HG02973 (cell line): ENCODE measurements at regions not wholly inside any gene's neighbourhood (a gene's known extent, or its start where the extent isn't known, plus 50 kb on each side); places are given as distances from the start of the nearest gene placed in this dataset.

ENCODE experiments used
- ATAC-seq: cut with Tn5 transposase; IDR thresholded peaks from one replicate; pipeline ENCODE4 v1.9.1; 2021; ENCODE audit warnings: moderate library complexity; ENCODE audit not compliant: unreplicated experiment

DNA sequence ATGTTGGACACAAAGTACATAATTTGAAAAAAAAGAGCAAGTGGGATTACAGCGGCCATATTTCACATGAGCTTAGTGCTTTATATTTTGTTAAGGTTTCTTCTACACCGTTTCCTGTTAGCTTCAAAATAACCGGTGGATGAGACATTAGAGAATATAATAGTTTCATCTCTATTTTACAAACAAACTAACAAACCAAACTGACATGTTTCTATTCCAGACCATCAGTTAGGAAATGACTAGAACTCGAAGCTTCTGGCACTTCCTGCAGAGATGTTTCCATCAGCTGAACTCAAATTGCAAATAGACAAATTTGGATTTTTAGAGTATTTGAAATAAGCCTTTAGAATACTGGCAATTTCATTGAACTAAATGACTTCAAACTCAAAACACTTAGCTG, 86.5 kb downstream of the MTRR start:
- ATAC-seq = no peak

GRCh38 chr5:7957329-7957728, 88.4 kb downstream of the MTRR start:
- ATAC-seq = no peak

DNA sequence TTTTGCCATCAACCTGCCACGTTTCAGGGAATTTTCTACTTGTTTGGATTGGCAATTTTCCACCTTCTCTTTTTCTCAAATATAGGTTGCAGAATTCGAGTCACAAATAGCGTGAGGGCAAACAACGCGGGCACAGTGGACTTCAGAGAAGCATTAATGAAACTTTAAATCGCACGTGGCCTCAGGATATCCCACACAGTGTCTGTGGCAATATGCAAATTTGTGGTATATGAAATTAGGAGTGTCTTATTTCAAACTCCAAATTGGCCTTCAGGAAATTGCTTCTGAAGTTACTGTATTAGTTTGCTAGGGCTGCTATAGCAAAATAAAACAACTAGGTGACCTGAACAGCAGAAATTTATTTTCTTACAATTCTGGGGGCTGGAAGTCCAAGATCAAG, 91.2 kb downstream of the MTRR start:
- no peak for ATAC-seq

DNA sequence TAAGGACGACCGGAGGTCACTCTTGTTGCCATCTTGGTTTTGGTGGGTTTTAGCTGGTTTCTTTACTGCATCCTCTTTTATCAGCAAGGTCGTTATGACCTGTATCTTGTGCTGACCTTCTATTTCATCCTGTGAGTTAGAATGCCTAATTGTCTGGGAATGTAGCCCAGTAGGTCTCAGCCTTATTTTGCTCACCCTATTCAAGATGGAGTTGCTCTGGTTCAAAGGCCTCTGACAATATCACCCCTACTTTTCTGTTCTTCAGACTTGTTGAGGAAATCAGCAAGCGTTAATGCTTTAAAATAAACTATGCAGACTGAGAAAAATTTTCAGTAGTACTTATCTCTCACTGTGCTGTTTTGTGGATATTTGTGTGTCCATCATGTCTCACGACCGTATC, 92.6 kb downstream of the MTRR start:
- ATAC-seq = no peak

GRCh38 chr5:7970816-7971215, 101.9 kb downstream of the MTRR start:
- ATAC-seq = peak; percentile 79

- no peak for ATAC-seq
These were observed 107.7 kb downstream of the MTRR start for GRCh38 chr5:7976411-7977190.

DNA sequence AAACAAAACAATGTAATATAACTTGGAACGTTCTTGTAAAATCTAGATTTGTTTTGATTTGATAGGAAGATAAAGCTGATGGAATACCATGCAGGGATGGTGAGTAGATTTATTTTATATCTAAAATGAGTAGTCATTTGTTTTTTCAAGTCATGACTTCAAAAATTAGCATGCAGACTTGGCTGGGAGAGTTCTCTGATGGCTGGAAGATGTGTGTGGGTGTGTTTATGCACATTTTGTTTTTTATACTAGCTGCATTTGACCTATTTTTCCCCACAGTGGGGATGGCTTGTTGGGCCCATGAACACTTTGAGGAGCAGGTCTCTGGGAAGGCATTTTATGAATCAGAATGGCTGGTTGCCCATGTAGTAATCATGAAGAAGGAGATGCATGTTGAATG, 109.2 kb downstream of the MTRR start:
- ATAC-seq = no peak

DNA sequence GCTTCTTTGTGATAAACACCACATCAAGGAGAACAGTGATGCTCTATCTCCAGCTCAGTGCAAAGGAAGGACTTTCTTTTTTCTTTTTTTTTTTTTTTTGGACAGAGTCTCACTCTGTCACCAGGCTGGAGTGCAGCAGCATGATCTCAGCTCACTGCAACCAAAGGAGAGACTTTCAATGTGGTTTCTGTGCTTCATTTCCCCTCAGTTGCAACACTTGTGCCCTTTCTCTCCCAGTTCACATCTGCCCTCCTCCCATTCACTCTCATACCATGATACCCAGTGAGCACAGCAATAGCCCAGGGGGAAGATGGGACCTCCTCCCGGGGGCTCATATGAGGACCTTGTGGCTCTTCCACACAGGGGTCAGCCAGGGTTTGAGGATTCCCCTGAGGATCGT, 110.0 kb downstream of the MTRR start:
- no peak for ATAC-seq

DNA sequence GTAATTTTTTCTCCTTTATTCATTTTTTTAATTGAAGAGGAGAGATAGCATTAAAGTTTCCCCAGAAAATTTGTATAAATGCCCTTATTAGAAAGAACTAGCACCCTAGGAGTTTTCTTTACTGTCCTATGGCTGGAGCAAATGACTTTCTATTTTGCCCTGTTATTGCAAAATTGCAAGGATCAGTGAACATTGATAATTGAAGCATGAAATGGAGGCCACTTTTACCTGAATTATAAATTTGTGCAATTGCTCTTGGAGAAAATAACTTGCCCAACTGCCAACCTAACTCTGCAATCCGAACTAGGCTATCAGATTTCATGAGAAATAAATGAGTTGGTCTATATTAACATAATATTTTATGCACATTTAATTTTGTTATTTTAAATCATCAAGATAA, 111.9 kb downstream of the MTRR start:
- no peak for ATAC-seq

- ATAC-seq = no peak
These were observed 114.5 kb downstream of the MTRR start for GRCh38 chr5:7983433-7983832.

DNA sequence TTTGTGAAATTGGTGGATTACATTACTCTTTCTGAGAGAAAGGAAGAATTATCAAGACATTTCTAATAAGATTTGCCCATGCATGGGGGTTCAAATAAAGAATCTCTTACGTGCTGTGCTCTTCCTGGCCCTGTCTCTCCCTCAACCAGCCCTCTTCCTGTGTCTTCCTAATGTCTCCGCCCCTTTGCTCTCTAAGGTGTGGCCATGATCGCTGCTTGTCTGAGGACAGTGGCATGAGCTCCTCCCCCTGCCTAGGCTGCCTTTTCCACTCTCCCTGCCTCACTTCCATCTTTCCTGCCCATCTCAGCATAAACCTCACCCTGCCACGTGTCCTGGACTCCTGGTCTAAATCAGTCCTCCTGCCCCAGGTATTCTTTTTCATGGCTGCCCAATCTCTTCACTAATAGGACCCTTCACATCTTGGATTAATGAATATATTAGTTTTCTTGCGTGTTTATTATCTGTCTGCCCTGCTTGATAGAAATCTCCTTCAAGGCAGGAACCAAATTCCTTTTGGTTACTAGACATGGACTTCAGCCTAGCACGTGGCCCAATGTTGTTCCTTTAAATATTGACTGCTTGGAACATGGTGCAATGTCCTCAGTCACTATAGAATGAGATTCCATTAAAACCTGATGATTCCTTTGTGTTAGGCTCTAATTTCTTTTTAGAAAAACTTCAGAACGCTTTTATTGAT, 122.3 kb downstream of the MTRR start:
- ATAC-seq = no peak

GRCh38 chr5:7995688-7996294, 126.8 kb downstream of the MTRR start:
- no peak for ATAC-seq

- no peak for ATAC-seq
These were observed 136.5 kb downstream of the MTRR start for GRCh38 chr5:8005416-8005815.

GRCh38 chr5:8012131-8012977, 143.4 kb downstream of the MTRR start:
- ATAC-seq = no peak

- ATAC-seq = no peak
These were observed 145.2 kb downstream of the MTRR start for GRCh38 chr5:8013948-8014710.

DNA sequence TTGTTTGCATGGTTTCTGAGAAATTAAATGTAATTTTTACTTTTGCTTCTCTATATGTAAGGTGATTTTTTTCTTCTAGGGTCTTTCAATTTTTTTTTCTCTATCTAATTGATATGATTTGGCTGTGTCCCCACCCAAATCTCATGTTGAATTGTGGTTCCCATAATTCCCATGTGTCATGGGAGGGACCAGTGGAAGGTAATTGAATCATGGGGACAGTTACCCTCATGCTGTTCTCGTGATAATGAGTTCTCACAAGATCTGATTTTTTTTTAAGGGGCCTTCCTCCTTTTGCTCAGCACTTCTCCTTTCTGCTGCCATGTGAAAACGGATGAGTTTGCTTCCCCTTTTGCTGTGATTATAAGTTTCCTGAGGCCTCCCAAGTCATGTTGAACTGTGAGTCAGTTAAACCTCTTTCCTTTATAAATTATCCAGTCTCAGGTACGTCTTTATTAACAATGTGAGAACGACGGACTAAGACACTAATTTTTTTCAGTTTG, 150.8 kb downstream of the MTRR start:
- peak; percentile 56 for ATAC-seq

DNA sequence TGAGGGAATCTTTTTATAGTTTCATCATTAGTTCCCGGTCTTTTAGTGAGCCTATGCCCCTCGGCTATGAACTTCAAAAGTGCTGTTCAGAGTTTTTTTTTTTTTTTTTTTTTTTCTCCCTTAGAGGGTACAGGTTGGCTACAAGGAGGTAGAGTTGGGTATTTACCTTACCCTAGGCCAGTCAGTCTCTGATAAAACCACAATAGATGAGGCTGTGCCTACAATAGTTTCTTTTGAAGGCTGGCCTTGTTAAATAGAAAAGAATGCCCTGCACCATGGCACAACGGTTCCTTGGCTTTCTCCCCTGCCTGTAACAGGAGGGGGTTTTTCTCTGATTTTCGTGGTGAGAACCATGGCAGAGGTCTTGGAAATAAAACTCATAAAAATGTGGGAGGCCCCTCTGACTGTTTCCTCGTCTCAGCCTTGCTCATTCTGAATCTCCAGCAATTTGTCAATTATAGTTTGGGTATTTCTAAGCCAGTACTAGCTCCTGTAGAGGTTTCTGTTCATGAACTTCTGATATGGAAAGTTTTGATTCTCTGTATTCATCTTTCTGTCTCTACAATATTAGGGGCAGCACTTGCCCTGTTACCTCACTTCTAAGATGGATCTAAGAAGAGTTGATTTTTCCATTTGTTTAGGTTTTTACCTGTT, 152.0 kb downstream of the MTRR start:
- ATAC-seq = no peak

GRCh38 chr5:8028243-8028642, 159.3 kb downstream of the MTRR start:
- ATAC-seq = no peak

- ATAC-seq = no peak
These were observed 164.3 kb downstream of the MTRR start for GRCh38 chr5:8033261-8033660.

GRCh38 chr5:8034852-8035251, 165.9 kb downstream of the MTRR start:
- no peak for ATAC-seq
